BLaER1 (cell line): ENCODE measurements at regions not wholly inside any gene's neighbourhood (a gene's known extent, or its start where the extent isn't known, plus 50 kb on each side); places are given as distances from the start of the nearest gene placed in this dataset.

Experiments
- H3K27ac ChIP-seq: shearing (Covaris generic); formaldehyde crosslinking; 2 replicates; pipeline ENCODE4 v1.8.1; 2022
- H3K27me3 ChIP-seq: shearing (Covaris generic); formaldehyde crosslinking; 2 replicates; pipeline ENCODE4 v1.8.1; 2022
- H3K36me3 ChIP-seq: shearing (Covaris generic); formaldehyde crosslinking; 2 replicates; pipeline ENCODE4 v1.8.1; 2022
- H3K4me1 ChIP-seq: shearing (Covaris generic); formaldehyde crosslinking; 2 replicates; pipeline ENCODE4 v1.8.1; 2022
- H3K4me2 ChIP-seq: shearing (Covaris generic); formaldehyde crosslinking; 2 replicates; pipeline ENCODE4 v1.8.1; 2022
- H3K4me3 ChIP-seq: shearing (Covaris generic); formaldehyde crosslinking; 2 replicates; pipeline ENCODE4 v1.8.1; 2022
- H3K9ac ChIP-seq: shearing (Covaris generic); formaldehyde crosslinking; 2 replicates; pipeline ENCODE4 v1.8.1; 2022
- H3K9me3 ChIP-seq: shearing (Covaris generic); formaldehyde crosslinking; 2 replicates; pipeline ENCODE4 v1.8.1; 2022
- H4K20me1 ChIP-seq: shearing (Covaris generic); formaldehyde crosslinking; 2 replicates; pipeline ENCODE4 v1.8.1; 2022
- Cebpa-rat ChIP-seq: shearing (Covaris generic); IDR thresholded peaks from 2 replicates; pipeline ENCODE4 v1.8.1; 2022

GRCh38 chr5:24788829-24789514 is 144.2 kb upstream of the CDH10 start:
- no peaks in the 10 kb centered on the region for H3K36me3 ChIP-seq
- no peaks in the 10 kb centered on the region for H3K9me3 ChIP-seq
- H3K4me1 ChIP-seq, result no peaks in the 10 kb centered on the region
- H3K9ac ChIP-seq, result no peak overlapping the region
- TF ChIP-seq Cebpa-rat, result no peak
- no peak overlapping the region for H3K27ac ChIP-seq
- no peaks in the 10 kb centered on the region for H4K20me1 ChIP-seq
- H3K27me3 ChIP-seq, result no peaks in the 10 kb centered on the region
- no peak overlapping the region for H3K4me3 ChIP-seq
- no peak overlapping the region for H3K4me2 ChIP-seq

- Histone ChIP-seq H3K9ac (no peak overlapping the region), H4K20me1 (no peaks in the 10 kb centered on the region), H3K36me3 (no peaks in the 10 kb centered on the region), H3K4me3 (no peak overlapping the region), H3K4me2 (no peak overlapping the region), H3K27me3 (no peaks in the 10 kb centered on the region), H3K27ac (no peak overlapping the region), H3K4me1 (no peaks in the 10 kb centered on the region), H3K9me3 (no peaks in the 10 kb centered on the region)
- TF ChIP-seq Cebpa-rat, result no peak
Observed at GRCh38 chr5:24786108-24786507, 141.3 kb upstream of the CDH10 start.

GRCh38 chr5:24783596-24783995 is 138.8 kb upstream of the CDH10 start:
- Histone ChIP-seq H3K27me3 (no peaks in the 10 kb centered on the region), H3K4me3 (no peak overlapping the region), H3K9me3 (no peaks in the 10 kb centered on the region), H3K9ac (no peak overlapping the region), H4K20me1 (no peaks in the 10 kb centered on the region), H3K36me3 (no peaks in the 10 kb centered on the region), H3K4me2 (no peak overlapping the region), H3K27ac (no peak overlapping the region), H3K4me1 (no peaks in the 10 kb centered on the region)
- TF ChIP-seq Cebpa-rat, result no peak

DNA sequence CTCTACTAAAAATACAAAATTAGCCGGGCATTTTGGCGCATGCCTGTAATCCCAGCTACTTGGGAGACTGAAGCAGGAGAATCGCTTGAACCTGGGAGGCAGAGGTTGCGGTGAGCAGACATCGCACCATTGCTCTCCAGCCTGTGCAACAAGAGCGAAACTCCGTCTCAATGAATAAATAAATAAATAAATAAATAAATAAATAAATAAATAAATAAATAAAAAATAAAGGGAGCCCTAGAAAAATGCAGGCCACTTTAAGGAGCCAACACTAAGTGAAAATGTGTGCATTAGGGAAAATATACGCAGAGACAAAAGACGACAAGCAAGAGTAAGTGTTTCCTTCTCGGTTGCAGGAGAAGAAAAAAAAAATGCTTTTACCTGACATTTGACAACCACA is 132.6 kb upstream of the CDH10 start:
- Histone ChIP-seq H4K20me1 (no peaks in the 10 kb centered on the region), H3K27ac (no peak overlapping the region), H3K4me2 (no peak overlapping the region), H3K27me3 (no peaks in the 10 kb centered on the region), H3K9me3 (no peaks in the 10 kb centered on the region), H3K4me3 (no peak overlapping the region), H3K9ac (no peak overlapping the region), H3K4me1 (no peaks in the 10 kb centered on the region), H3K36me3 (no peaks in the 10 kb centered on the region)
- no peak for TF ChIP-seq Cebpa-rat

DNA sequence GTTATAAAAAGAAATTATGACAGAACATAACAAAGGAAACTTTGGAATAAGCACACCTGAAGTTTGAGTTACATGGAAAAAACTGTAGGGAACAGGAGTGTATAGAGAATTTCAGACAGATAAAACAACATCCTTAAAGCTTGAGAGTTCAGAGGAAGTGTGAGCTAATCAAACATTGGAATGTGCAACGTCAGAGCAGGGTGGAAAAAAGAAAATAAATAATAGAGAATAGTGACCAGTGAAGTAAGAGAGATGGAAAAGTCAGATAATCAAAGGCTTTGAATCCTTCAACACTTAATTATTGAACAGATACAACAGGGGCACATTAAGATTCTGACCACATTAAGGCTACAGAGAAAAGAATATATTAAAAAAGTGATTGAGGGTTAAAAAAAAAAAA is 128.5 kb upstream of the CDH10 start:
- Histone ChIP-seq H3K27ac (no peak overlapping the region), H3K4me2 (no peak overlapping the region), H4K20me1 (no peaks in the 10 kb centered on the region), H3K4me1 (no peaks in the 10 kb centered on the region), H3K27me3 (no peaks in the 10 kb centered on the region), H3K4me3 (no peak overlapping the region), H3K9me3 (no peaks in the 10 kb centered on the region), H3K9ac (no peak overlapping the region), H3K36me3 (no peaks in the 10 kb centered on the region)
- no peak for TF ChIP-seq Cebpa-rat

- H3K4me2 ChIP-seq, result no peak overlapping the region
- no peaks in the 10 kb centered on the region for H3K36me3 ChIP-seq
- H4K20me1 ChIP-seq, result no peaks in the 10 kb centered on the region
- H3K9ac ChIP-seq, result no peak overlapping the region
- H3K9me3 ChIP-seq, result no peaks in the 10 kb centered on the region
- no peak for TF ChIP-seq Cebpa-rat
- no peak overlapping the region for H3K4me3 ChIP-seq
- H3K4me1 ChIP-seq, result no peaks in the 10 kb centered on the region
- no peak overlapping the region for H3K27ac ChIP-seq
- H3K27me3 ChIP-seq, result no peaks in the 10 kb centered on the region
Observed at GRCh38 chr5:24767086-24767485, 122.3 kb upstream of the CDH10 start.

DNA sequence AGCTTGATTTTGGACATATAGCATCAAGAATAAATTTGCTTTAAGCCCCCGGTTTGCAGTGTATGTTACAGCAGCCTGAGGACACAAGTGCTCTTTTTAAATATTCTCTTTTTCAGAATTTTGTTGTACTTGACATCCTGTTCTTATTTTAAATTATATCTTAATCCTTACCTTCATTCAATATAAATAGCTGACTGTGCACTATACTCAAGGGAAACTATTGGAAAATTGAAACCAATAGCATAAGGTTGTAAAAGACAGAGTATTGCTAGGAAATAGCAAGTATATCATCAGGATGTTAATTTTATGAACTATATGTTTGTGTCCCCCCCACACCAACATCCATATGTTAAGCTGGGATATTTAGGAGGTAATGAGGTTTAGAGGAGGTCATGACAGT is 120.4 kb upstream of the CDH10 start:
- no peak for TF ChIP-seq Cebpa-rat
- H3K4me2 ChIP-seq, result no peak overlapping the region
- no peak overlapping the region for H3K27ac ChIP-seq
- H3K27me3 ChIP-seq, result no peaks in the 10 kb centered on the region
- no peak overlapping the region for H3K4me3 ChIP-seq
- H3K36me3 ChIP-seq, result no peaks in the 10 kb centered on the region
- H3K4me1 ChIP-seq, result no peaks in the 10 kb centered on the region
- H3K9ac ChIP-seq, result no peak overlapping the region
- H4K20me1 ChIP-seq, result no peaks in the 10 kb centered on the region
- H3K9me3 ChIP-seq, result peaks cover 8% of the 10 kb centered on the region; the same call in 1 of the 2 replicates

- H3K9ac ChIP-seq, result no peak overlapping the region
- no peak for TF ChIP-seq Cebpa-rat
- H3K4me2 ChIP-seq, result no peak overlapping the region
- no peaks in the 10 kb centered on the region for H3K36me3 ChIP-seq
- H3K9me3 ChIP-seq, result no peaks in the 10 kb centered on the region
- no peak overlapping the region for H3K27ac ChIP-seq
- H3K4me1 ChIP-seq, result no peaks in the 10 kb centered on the region
- H3K27me3 ChIP-seq, result no peaks in the 10 kb centered on the region
- H3K4me3 ChIP-seq, result no peak overlapping the region
- H4K20me1 ChIP-seq, result no peaks in the 10 kb centered on the region
Observed at GRCh38 chr5:24750355-24750754, 105.6 kb upstream of the CDH10 start.

DNA sequence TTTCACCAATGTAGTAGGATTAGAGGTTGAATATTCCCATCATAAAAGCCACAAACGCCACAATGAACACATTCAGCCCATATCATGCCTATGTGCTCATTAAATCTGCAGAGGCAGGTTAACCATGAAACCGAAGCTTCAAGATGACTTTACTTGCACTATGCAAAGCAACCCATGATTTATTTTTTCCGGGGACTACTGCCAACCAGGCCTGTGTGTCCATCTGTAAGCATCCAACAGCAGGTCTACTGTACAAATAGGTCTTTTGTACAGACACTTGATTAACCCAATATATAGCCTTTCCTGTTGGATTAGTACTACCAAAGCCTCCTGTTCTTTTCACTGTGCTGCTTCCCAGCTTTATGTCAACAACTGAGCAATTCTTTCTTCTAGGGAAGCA is 104.9 kb upstream of the CDH10 start:
- no peak for TF ChIP-seq Cebpa-rat
- Histone ChIP-seq H3K9me3 (no peaks in the 10 kb centered on the region), H3K27me3 (no peaks in the 10 kb centered on the region), H3K36me3 (no peaks in the 10 kb centered on the region), H3K4me2 (no peak overlapping the region), H3K4me1 (no peaks in the 10 kb centered on the region), H3K9ac (no peak overlapping the region), H3K27ac (no peak overlapping the region), H4K20me1 (no peaks in the 10 kb centered on the region), H3K4me3 (no peak overlapping the region)

GRCh38 chr5:24747327-24747726 is 102.5 kb upstream of the CDH10 start:
- TF ChIP-seq Cebpa-rat, result no peak
- no peaks in the 10 kb centered on the region for H4K20me1 ChIP-seq
- H3K4me1 ChIP-seq, result no peaks in the 10 kb centered on the region
- no peak overlapping the region for H3K4me3 ChIP-seq
- no peak overlapping the region for H3K9ac ChIP-seq
- H3K9me3 ChIP-seq, result no peaks in the 10 kb centered on the region
- no peaks in the 10 kb centered on the region for H3K36me3 ChIP-seq
- H3K4me2 ChIP-seq, result no peak overlapping the region
- no peak overlapping the region for H3K27ac ChIP-seq
- H3K27me3 ChIP-seq, result no peaks in the 10 kb centered on the region

DNA sequence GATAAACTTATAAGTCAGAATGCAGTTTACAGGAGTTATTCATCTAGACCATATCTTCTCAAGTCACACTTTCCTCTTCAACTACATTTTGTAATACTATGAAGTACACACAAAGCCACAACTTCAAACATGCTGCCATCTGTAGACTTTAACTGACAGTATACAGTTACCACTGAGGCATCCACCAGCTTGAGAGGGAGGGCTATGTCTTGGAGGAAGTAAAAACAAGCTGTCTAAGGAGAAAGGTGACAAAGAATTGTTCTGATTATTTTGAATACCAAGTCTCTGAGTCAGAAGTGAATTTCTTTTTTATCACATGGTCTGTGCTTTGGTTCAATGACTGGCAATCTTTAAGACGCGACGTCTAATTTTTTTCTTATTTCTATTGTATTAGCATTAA is 97.6 kb upstream of the CDH10 start:
- Histone ChIP-seq H3K4me2 (no peak overlapping the region), H3K9ac (no peak overlapping the region), H3K27ac (no peak overlapping the region), H4K20me1 (no peaks in the 10 kb centered on the region), H3K4me1 (no peaks in the 10 kb centered on the region), H3K9me3 (no peaks in the 10 kb centered on the region), H3K36me3 (no peaks in the 10 kb centered on the region), H3K4me3 (no peak overlapping the region), H3K27me3 (no peaks in the 10 kb centered on the region)
- TF ChIP-seq Cebpa-rat, result no peak
